Fibroblast of pulmonary artery (primary cell): ENCODE measurements at regions not wholly inside any gene's neighbourhood (a gene's known extent, or its start where the extent isn't known, plus 50 kb on each side); places are given as distances from the start of the nearest gene placed in this dataset.

Experiments
- DNase-seq: peaks from one replicate; pipeline ENCODE4 v3.0.0-alpha.2; 2010; ENCODE audit warnings: low read depth
- H3K4me3 ChIP-seq: replicated peaks from 2 replicates; pipeline ENCODE4 v1.5.1; 2011; ENCODE audit warnings: low read depth, mild to moderate bottlenecking, control low read depth, low read length, moderate library complexity
- CTCF ChIP-seq: IDR thresholded peaks from 2 replicates; pipeline ENCODE4 v1.5.1; 2011; ENCODE audit warnings: mild to moderate bottlenecking, control low read depth, low read length, inconsistent platforms; ENCODE audit errors: missing control alignments

GRCh38 chr3:25110642-25111041 is 317.4 kb upstream of the RARB start:
- H3K4me3 ChIP-seq = no peak overlapping the region
- DNase-seq = no peak
- TF ChIP-seq CTCF = no peak

GRCh38 chr3:25113891-25114290 is 314.2 kb upstream of the RARB start:
- TF ChIP-seq CTCF = no peak

GRCh38 chr3:25114532-25114931 is 313.5 kb upstream of the RARB start:
- DNase-seq = no peak
- no peak for TF ChIP-seq CTCF
- H3K4me3 ChIP-seq = no peak overlapping the region

More at GRCh38 chr3:25113891-25114290, 314.2 kb upstream of the RARB start:
- no peak for DNase-seq
- H3K4me3 ChIP-seq = no peak overlapping the region

GRCh38 chr3:25117005-25117593 is 311.0 kb upstream of the RARB start:
- no peak for DNase-seq
- H3K4me3 ChIP-seq = no peak overlapping the region
- no peak for TF ChIP-seq CTCF

GRCh38 chr3:25119682-25120081 is 308.4 kb upstream of the RARB start:
- H3K4me3 ChIP-seq = no peak overlapping the region
- no peak for TF ChIP-seq CTCF
- DNase-seq = no peak

- H3K4me3 ChIP-seq = no peak overlapping the region
- DNase-seq = no peak
- TF ChIP-seq CTCF = no peak
These were observed 307.4 kb upstream of the RARB start for GRCh38 chr3:25120665-25121064.

GRCh38 chr3:25125201-25125600 is 302.9 kb upstream of the RARB start:
- no peak overlapping the region for H3K4me3 ChIP-seq
- DNase-seq = no peak
- no peak for TF ChIP-seq CTCF
